ENCODE measurements at regions not wholly inside any gene's neighbourhood (a gene's known extent, or its start where the extent isn't known, plus 50 kb on each side); places are given as distances from the start of the nearest gene placed in this dataset.

DNA sequence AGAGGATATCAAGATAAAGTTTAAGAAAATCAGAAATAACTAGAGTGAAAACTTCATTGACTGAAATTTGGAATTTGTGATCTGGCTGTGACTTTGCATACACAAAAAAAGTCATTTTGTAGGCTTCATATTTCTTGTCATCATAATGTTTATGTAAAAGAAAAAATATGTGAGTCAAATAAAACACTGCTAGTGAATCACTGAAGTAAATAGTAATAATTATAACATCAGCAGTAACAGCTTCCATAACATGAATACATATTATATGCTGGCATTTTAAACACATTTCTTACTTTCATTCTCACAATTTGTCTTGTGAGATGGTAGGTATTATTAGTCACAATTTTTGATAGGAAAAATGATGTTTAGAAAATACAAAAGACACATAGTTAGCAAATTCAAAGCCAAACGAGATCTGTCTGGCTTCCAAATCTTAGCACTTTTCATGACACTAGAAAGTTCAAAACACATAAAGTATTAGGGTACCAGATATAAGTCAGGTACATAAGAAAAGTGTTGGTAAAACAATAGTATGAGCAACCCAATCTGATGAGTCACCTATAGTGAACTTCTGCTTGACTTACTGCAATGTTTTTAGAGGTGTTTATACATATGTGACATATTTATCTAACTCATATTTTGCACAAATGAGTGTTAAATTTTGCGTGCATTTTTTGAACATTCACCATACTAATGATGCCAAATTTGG is 241.0 kb upstream of the SNX7 start:
- DNase-seq, result no peak

- no peak for DNase-seq
Measured at GRCh38 chr1:98417820-98418219, 243.7 kb upstream of the SNX7 start.

GRCh38 chr1:98410082-98410481 is 251.4 kb upstream of the SNX7 start:
- DNase-seq, result no peak

- no peak for DNase-seq
Measured at GRCh38 chr1:98406352-98407088, 255.0 kb upstream of the SNX7 start.

GRCh38 chr1:98405581-98406074 is 255.9 kb upstream of the SNX7 start:
- no peak for DNase-seq

- no peak for DNase-seq
Measured at GRCh38 chr1:98404866-98405265, 256.7 kb upstream of the SNX7 start.

GRCh38 chr1:98403963-98404480 is 257.5 kb upstream of the SNX7 start:
- DNase-seq, result no peak

GRCh38 chr1:98402860-98403259 is 258.7 kb upstream of the SNX7 start:
- no peak for DNase-seq

GRCh38 chr1:98400446-98400845 is 261.1 kb upstream of the SNX7 start:
- DNase-seq, result no peak

DNA sequence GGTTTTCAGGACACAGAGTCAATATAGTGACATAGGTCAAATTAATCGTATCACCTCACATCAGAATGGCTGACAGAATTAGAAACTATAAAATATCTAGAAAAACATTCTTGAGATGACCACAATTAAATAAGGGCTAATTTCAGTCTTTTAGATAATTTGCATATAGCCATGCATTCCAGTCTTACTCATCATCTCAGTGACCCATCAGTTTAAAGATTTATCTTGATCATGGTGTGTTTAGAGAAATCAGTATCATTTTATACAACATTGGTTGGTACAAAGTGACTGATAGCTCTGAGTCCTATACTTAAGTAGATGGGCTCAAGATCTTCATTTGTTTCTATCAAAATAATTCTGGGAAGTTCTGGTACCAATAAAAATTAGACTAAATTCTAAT is 262.3 kb upstream of the SNX7 start:
- DNase-seq, result no peak

DNA sequence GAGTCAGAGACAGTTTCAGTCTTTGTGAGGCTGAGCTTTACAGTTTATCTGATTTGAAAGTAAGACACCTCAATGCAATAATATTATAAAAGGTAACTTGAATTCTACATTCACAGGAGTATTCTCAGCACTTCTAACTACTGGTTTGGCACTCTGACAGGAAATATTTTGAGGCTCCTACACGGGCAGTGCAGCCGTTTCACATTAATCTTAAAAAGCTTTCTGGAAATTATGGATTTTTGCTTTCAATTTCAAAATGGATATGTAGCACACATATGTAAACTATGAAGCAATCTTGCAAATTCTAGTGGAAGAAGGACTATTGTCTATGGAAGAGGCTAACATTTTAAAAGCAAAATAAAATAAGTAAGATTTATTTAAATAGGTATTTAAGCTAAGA is 262.9 kb upstream of the SNX7 start:
- no peak for DNase-seq

DNA sequence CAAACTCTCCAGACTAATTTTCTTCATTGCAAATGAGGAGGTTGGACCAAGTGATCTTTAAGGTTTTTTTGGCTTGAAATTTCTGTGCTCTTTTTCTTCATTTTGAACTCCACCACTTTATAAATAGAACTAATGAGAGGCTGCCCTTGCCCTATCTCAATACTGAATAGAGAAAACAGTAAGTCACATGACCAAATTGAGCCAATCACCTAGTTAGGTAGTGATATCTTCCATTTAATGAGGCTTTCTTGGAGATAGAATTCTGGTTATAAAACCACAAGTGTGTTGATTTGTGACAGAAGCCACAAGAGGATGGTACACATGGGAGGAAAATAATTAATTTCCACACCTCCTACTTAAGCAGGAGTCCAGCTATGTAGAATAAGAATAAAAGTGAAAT is 263.4 kb upstream of the SNX7 start:
- no peak for DNase-seq

DNA sequence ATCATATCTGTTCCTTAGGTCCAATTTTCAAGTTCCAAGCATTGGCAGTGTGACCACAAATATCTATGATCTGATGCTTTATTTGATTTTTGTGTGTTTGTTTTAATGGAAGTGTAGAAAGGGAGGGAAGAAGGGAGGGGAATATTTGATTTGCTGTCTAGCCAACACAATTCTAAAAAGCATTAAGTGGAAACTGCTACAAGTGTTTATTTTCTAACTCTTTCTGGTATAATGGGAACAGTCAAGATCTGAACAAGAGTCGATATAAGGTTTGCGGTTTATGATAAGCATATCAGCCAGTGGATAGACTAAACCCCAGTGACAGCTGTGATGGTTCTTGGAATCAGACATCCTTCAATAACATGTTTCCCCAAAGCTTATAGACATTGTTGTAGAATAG is 267.8 kb upstream of the SNX7 start:
- DNase-seq, result no peak

- DNase-seq, result no peak
Measured at GRCh38 chr1:98391175-98391574, 270.3 kb upstream of the SNX7 start.

- DNase-seq, result no peak
Measured at GRCh38 chr1:98389809-98390208, 271.7 kb upstream of the SNX7 start.

GRCh38 chr1:98388441-98388840 is 273.1 kb upstream of the SNX7 start:
- no peak for DNase-seq

DNA sequence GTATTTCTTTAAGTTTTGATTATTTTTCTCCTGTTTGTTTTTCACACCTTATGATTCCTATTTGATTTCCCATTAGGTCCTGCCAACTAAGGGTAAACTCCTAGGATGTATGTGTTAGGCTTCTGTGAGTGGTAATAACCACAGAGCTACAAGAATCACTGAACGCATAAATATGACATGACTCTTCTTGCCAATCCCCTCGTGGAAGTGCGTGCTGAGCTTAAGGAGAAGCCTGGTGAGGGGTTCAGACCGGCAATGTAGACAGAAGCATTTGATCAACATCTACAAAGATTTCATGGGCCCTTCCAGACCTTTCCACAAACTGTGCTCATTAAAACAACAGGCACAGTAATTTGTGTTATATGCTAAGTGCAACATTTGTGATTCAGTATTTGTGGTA is 273.8 kb upstream of the SNX7 start:
- DNase-seq, result no peak

- DNase-seq, result no peak
Measured at GRCh38 chr1:98386675-98387440, 274.7 kb upstream of the SNX7 start.

GRCh38 chr1:98385652-98386051 is 275.9 kb upstream of the SNX7 start:
- DNase-seq, result no peak

- no peak for DNase-seq
Measured at GRCh38 chr1:98384461-98385141, 276.9 kb upstream of the SNX7 start.

DNA sequence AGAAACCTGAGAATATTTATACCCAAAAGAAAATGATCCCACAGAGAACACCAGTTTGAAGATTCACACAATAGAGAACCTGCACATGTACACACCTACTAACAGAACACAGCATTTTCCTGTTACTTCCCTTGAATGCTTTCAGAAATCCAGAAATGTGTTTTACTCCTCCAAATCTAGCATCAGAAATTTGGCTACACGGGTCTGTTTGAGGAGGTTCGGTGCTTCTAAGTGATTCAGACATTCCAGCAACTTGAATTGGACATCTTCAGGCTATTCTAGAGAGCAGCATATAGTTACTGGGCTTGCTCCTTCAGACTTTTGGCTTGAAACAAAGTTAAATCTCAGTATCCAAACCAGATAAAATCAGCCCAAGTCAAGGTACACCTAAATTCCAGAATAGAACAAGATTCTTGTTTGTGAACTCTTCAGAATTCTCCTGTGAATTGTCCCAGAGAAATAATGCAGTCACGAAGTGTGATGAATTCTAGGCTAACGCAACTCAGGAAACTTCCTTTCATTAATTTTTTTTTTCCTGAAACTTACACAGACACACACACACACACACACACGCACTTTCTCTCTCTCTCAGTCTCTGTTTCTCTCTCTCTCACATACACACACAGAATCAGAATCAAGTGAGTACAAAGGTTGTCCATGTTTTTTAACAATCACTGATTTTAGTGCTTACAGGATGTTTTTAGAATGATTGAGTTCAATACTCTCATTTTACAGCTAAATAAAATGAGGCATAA is 278.4 kb upstream of the SNX7 start:
- no peak for DNase-seq

DNA sequence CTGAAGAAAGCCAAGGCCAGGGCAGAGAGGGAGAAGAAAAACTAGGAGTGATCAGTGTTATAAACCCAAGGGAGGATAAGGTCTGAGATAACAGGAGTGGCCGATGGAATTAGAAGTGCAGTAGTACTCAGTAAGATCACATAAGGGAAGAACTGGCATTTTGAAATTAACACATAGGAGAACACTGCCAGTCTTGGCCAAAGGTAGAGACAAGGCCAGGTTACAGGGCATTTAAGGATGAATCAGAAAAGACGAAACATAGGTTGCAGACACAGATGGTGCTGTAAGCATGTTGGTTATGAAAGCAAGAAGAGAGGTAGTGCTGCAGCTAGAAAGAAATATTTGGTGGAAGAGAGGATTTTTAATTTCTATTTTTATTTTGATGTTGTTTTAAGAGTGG is 278.9 kb upstream of the SNX7 start:
- no peak for DNase-seq
